CD4-positive, alpha-beta T cell treated with Interferon gamma for 1 hour (primary cell): ENCODE measurements at regions not wholly inside any gene's neighbourhood (a gene's known extent, or its start where the extent isn't known, plus 50 kb on each side); places are given as distances from the start of the nearest gene placed in this dataset.
"Not testable (repeated sequence)": the region's sequence is repeated elsewhere in the genome, so short reads cannot be mapped to it uniquely, and the experiment has no call there.

Source experiments
- DNase-seq: peaks from one replicate; pipeline ENCODE4 v3.0.0-alpha.2; 2020

GRCh38 chr2:234861841-234862735 is 89.7 kb upstream of the SH3BP4 start:
- no peak for DNase-seq

DNA sequence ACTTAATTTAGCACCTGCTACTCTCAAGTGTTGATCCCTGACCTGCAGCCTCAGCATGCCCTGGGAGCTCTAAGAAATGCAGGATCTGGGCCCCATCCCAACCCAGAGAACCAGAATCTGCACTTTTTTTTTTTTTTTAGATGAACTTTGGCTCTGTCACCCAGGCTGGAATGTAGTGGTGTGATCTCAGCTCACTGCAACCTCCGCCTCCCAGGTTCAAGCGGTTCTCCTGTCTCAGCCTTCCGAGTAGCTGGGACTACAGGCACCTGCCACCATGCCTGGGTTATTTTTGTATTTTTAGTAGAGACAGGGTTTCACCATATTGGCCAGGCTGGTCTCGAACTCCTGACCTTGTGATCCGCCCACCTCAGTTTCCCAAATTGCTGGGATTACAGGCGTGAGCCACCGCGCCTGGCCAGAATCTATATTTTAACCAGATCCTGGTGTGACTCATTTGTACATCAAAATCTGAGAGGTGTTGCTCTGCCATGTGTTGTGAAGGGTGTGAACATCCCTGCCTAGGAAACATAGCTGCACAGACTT is 92.4 kb upstream of the SH3BP4 start:
- DNase-seq: not testable (repeated sequence)

DNA sequence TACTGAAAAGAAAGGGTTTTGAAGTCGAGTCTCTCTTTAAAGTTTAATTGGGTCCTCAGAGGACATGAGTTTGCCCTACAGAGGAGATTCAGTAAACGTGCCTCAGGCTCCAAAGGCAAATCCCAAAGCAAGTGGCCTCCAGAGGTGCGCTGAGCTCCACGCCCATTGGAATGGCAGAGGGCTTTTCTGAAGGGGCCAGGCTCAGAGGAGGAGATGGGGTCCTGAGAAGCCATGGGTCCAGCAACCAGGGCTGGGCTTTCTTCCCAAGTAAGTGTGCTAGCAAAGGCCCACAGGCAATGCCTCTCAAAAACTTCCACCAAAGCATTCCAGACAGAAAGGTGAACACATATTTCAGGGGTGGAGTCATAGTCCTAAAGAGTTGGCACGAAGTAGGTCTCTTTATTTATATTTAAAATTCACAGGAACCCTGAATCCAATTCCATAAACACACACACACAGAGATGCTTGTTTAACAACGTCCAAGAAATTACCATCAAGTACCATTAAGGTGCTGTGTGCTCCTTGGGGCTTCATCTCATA is 93.0 kb upstream of the SH3BP4 start:
- no peak for DNase-seq

DNA sequence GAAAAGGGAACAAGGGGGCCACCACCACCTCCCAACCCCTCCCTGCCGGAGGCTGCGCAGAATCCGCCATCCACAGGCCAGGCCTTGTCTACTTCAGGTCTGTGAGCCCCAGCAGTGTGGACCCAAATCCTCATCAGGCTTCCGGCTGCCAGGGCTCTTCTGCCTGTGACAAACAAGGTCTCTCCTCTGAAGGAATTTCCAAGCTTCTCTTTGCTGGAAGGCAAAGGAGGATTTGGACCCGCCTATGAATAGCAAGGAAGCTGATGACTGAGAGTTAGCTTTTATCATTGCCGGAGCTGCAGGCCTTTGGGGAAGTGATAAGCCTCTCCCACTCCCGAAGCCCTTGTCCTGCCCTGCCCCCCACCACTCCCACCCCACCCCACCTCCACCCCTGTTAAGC is 93.7 kb upstream of the SH3BP4 start:
- no peak for DNase-seq

- no peak for DNase-seq
Measured at GRCh38 chr2:234853729-234854128, 98.1 kb upstream of the SH3BP4 start.

- DNase-seq: no peak
Measured at GRCh38 chr2:234852941-234853340, 98.9 kb upstream of the SH3BP4 start.

DNA sequence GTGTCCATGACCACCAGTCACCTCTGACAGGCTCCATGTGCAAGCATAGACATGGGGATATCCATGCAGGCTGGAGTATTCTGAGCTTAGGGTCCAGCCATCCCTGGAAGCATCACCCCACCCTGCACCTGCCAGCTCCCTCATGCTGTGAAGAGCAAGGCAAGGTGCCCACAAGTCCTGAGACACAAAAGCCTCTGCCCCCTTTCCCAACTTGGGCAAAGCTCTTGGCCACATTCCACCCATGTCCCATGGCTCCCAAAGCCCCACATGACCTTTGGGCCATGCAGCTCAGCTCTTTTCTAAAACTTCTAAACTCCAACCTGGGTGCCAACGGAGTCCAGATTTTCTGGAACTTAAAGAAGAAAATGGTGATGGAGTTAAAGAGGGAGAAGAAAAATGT is 99.8 kb upstream of the SH3BP4 start:
- no peak for DNase-seq

DNA sequence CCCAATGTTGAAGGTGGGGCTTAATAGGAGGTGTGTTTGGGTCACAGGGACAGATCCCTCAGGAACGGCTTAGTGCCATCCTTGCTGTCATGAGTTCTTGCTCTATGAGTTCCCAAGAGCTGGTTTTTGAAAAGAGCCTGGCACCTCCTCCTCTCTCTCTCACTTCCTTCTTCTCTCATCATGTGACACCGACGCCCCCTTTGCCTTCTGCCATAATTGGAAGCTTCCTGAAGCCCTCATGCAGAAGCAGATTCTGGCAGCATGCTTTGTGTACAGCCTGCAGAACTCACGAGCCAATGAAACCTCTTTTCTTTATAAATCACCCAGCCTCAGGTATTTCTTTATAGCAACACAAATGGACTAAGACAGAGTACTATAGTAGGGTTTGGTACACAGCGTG is 100.4 kb upstream of the SH3BP4 start:
- DNase-seq: no peak

DNA sequence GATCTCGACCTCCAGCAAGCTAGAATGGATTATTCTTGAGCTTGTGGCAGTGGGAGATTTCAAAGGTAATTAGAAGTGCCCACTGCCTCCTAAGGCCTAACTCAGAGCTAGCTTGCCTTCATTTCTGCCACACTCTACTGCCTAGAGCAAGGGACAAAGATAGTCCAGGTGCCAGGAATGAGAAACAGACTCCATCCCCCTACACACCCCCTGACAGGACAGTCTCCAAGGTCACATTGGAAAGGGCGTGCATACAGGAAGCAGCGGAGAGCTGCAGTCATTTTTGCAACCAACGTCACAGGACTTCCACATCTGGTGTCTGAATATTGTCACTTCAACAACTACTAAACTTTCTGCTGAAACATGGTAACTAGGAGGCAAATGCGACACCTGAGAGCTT is 101.0 kb upstream of the SH3BP4 start:
- DNase-seq: no peak

DNA sequence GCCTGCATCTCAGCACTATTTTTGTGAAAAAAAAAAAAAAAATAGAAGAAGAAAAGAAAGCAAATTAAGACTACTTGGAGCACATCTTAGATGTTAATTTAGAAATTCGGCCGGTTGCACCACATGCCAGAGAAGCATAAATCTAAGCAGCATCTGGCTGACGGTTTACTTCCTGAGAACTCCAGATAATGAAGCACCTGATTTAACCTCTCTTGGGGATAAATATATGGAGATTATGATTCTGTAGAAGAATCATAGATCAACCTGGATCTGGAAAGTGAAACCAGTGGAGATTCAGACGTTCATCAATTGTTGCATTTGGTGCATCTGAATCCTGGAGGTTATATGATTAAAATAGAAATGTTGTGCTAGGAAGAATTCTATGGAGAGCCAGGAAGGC is 102.1 kb upstream of the SH3BP4 start:
- DNase-seq: no peak

DNA sequence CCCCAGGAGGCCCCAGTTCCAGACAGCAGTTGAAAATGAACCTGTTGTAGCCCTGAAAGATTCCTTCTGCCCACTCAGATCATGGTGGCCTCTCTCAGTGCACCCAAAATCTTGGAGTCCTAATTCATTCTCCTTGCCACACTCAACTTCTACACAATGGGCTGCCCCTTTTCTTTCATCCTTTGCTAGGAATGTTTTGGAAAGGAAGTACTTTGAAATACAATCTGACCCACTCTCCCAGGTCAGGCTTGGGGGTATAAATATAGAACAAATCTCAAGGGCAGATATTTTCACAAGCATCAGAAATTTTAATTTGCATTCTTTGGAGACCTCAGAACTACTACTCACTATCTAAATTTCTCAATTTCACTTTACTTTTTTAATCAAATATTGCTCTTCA is 103.2 kb upstream of the SH3BP4 start:
- no peak for DNase-seq

GRCh38 chr2:234847639-234848038 is 104.2 kb upstream of the SH3BP4 start:
- DNase-seq: no peak

GRCh38 chr2:234847364-234847635 is 104.5 kb upstream of the SH3BP4 start:
- DNase-seq: no peak

- no peak for DNase-seq
Measured at GRCh38 chr2:234846599-234847363, 105.0 kb upstream of the SH3BP4 start.

- no peak for DNase-seq
Measured at GRCh38 chr2:234845602-234846590, 105.9 kb upstream of the SH3BP4 start.

- DNase-seq: no peak
Measured at GRCh38 chr2:234843411-234843810, 108.4 kb upstream of the SH3BP4 start.

DNA sequence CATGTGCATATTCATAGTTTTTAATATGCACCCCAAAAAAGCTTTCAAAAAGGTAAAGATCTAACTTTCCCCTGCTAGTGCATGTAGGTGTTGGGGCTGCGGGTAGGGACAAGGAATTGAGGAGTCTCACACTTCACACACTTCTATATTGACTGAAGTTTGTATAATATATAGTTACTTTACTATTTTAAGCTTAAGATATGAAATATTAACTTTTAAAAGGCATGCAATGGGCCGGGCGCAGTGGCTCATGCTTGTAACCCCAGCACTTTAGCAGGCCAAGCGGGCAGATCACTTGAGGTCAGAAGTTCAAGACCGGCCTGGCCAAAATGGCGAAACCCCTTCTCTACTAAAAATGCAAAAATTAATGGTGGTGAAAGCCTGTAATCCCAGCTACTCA is 109.1 kb upstream of the SH3BP4 start:
- DNase-seq: no peak

GRCh38 chr2:234841321-234842015 is 110.3 kb upstream of the SH3BP4 start:
- DNase-seq: no peak

DNA sequence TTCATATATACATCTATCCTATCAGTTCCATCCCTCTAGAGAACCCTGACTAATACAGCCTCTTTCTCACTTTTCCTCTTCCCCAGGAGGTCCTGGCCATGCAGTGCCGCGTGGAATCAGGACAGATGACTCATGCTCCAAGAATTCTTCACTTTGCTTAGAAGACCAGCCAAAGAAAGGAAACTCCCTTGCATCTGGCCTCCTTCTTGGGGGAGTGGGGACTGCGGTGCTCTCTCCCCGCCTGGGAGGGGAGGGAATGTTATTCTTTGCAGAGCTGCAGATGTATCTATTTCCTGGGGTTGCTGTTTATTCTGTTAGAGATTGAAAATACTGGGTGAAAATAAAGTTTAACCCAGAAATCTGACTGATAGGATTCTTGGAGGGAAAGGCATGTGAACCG is 111.5 kb upstream of the SH3BP4 start:
- no peak for DNase-seq

DNA sequence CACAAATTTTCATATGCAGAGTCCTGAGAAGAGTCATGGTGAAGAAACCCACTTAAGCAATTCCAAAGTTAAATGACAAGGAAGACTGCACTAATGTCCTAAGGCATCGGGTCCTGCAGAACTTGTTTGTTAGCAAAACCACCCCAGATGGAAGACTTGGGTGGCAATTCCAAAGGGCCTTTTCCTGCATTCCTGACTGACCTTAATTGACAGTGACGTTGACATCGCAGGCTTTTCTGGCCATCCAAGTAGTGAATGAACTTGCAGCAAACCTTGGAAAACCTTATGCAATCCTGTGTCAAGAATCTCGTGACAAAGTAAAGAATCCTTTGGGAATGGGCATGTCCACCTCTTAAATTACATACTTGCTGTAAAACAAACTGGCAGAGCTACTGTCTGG is 112.5 kb upstream of the SH3BP4 start:
- DNase-seq: no peak

DNA sequence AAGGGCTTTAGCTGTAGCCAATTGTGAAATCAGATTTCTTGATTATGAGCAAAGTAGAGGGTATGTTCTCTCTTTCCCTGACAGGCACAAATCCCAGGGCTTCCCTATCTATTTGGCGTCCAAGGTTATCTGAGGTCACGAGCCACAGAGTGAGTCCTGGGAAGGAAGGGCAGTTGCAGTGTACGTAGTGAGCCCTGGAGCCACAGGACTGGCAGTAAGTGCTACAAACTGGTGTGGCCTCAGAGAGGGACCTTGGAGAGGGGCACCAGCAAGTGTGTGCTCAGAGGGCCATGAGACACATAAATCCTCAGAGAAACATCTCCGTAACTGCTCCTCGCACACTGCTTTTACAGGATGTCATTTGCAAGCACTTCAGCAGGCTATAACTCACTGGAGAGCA is 115.5 kb upstream of the SH3BP4 start:
- DNase-seq: no peak

GRCh38 chr2:234835738-234836137 is 116.1 kb upstream of the SH3BP4 start:
- no peak for DNase-seq
